SK-N-SH (cell line): ENCODE measurements at regions not wholly inside any gene's neighbourhood (a gene's known extent, or its start where the extent isn't known, plus 50 kb on each side); places are given as distances from the start of the nearest gene placed in this dataset.

Experiments used
- CHD2 ChIP-seq: fragments of 150-350 bp; IDR thresholded peaks from 2 replicates; pipeline ENCODE4 v1.6.1; 2018; ENCODE audit warnings: low read length; ENCODE audit not compliant: partially characterized antibody
- MXI1 ChIP-seq: IDR thresholded peaks from 2 replicates; pipeline ENCODE4 v1.6.1; 2012; ENCODE audit warnings: mild to moderate bottlenecking, low read depth, low read length, improper control_type of control experiment
- RCOR1 ChIP-seq: fragments of 150-350 bp; IDR thresholded peaks from 2 replicates; pipeline ENCODE4 v1.6.1; 2017; ENCODE audit warnings: antibody characterized with exemption, low read length
- RFX5 ChIP-seq: IDR thresholded peaks from 2 replicates; pipeline ENCODE4 v1.6.1; 2012; ENCODE audit warnings: mild to moderate bottlenecking, improper control_type of control experiment, low read length
- SIN3A ChIP-seq: IDR thresholded peaks from 2 replicates; pipeline ENCODE4 v1.6.1; 2012; ENCODE audit warnings: low read depth, mild to moderate bottlenecking, low read length, moderate library complexity, borderline replicate concordance
- SMC3 ChIP-seq: IDR thresholded peaks from 2 replicates; pipeline ENCODE4 v1.6.1; 2012; ENCODE audit warnings: low read depth, low read length, improper control_type of control experiment
- TAF1 ChIP-seq: IDR thresholded peaks from 2 replicates; pipeline ENCODE4 v1.6.1; 2012; ENCODE audit warnings: low read depth, mild to moderate bottlenecking, low read length, moderate library complexity, borderline replicate concordance
- TEAD4 ChIP-seq: IDR thresholded peaks from 2 replicates; pipeline ENCODE4 v1.4.0; 2012; ENCODE audit warnings: mild to moderate bottlenecking, borderline replicate concordance; ENCODE audit not compliant: insufficient read depth
- TF ChIP-seq, protein P1 (sequence below): fragments of 150-350 bp; IDR thresholded peaks from 2 replicates; pipeline ENCODE4 v1.6.1; 2017; ENCODE audit warnings: antibody characterized with exemption, low read length, low read depth, borderline replicate concordance
- TF ChIP-seq, protein P2 (sequence below): fragments of 200-600 bp; sonication (generic); IDR thresholded peaks from 2 replicates; pipeline ENCODE4 v1.6.1; 2017; ENCODE audit warnings: antibody characterized with exemption, mild to moderate bottlenecking, moderate library complexity
- TF ChIP-seq, protein P3 (sequence below): IDR thresholded peaks from 2 replicates; pipeline ENCODE4 v1.4.0; 2012; ENCODE audit warnings: low read depth
- TF ChIP-seq, protein P4 (sequence below): IDR thresholded peaks from 2 replicates; pipeline ENCODE4 v1.4.0; 2012; ENCODE audit warnings: low read depth, borderline replicate concordance

DNA sequence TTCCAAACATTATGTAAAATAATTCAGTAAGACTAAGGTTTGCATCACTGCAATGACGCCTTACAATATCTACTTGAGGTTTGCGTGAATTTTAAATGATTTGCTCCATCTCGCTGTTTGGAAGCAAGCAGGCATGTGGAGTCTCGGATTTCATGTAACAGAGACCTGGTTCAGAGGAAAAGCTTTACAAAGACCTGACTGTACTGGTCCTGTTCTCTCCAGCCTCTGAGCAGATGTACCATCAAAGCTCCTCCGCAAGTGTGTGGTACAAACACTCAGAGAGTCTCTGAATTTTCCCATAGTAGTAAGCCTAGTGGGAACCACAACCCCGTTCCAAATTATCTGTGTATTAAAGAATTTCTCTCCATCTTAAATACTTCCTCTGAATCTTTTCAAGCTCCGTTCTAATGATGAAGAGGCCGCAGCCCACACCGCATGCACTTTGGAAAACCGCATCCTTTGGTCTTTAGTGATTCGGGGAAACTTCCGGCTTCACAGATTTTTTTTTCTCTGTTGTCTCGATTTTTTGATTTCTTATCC is 728.1 kb upstream of the SOX11 start:
- TF ChIP-seq, protein P1, sequence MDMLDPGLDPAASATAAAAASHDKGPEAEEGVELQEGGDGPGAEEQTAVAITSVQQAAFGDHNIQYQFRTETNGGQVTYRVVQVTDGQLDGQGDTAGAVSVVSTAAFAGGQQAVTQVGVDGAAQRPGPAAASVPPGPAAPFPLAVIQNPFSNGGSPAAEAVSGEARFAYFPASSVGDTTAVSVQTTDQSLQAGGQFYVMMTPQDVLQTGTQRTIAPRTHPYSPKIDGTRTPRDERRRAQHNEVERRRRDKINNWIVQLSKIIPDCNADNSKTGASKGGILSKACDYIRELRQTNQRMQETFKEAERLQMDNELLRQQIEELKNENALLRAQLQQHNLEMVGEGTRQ, result no peak
- TF ChIP-seq RCOR1, result no peak
- no peak for TF ChIP-seq MXI1
- TF ChIP-seq, protein P2, sequence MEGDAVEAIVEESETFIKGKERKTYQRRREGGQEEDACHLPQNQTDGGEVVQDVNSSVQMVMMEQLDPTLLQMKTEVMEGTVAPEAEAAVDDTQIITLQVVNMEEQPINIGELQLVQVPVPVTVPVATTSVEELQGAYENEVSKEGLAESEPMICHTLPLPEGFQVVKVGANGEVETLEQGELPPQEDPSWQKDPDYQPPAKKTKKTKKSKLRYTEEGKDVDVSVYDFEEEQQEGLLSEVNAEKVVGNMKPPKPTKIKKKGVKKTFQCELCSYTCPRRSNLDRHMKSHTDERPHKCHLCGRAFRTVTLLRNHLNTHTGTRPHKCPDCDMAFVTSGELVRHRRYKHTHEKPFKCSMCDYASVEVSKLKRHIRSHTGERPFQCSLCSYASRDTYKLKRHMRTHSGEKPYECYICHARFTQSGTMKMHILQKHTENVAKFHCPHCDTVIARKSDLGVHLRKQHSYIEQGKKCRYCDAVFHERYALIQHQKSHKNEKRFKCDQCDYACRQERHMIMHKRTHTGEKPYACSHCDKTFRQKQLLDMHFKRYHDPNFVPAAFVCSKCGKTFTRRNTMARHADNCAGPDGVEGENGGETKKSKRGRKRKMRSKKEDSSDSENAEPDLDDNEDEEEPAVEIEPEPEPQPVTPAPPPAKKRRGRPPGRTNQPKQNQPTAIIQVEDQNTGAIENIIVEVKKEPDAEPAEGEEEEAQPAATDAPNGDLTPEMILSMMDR, result no peak
- TF ChIP-seq, protein P3, sequence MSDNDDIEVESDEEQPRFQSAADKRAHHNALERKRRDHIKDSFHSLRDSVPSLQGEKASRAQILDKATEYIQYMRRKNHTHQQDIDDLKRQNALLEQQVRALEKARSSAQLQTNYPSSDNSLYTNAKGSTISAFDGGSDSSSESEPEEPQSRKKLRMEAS, result no peak
- no peak for TF ChIP-seq TEAD4
- TF ChIP-seq SMC3, result no peak
- no peak for TF ChIP-seq SIN3A
- TF ChIP-seq, protein P4, sequence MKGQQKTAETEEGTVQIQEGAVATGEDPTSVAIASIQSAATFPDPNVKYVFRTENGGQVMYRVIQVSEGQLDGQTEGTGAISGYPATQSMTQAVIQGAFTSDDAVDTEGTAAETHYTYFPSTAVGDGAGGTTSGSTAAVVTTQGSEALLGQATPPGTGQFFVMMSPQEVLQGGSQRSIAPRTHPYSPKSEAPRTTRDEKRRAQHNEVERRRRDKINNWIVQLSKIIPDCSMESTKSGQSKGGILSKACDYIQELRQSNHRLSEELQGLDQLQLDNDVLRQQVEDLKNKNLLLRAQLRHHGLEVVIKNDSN, result no peak
- TF ChIP-seq CHD2, result no peak
- TF ChIP-seq TAF1, result no peak
- no peak for TF ChIP-seq RFX5
